ENCODE measurements at regions not wholly inside any gene's neighbourhood (a gene's known extent, or its start where the extent isn't known, plus 50 kb on each side); places are given as distances from the start of the nearest gene placed in this dataset.

- H3K4me3 ChIP-seq = no peak overlapping the region
- 62 to 69% methylated on average over 6 of the region's 6 CpGs for WGBS, 2 donors
- no peaks in the 10 kb centered on the region for H3K36me3 ChIP-seq (replicated peaks in 1 of 2; ENCODE audit: insufficient read depth in 1 of 2, low read depth in 2 of 2)
- TF ChIP-seq, protein P1, sequence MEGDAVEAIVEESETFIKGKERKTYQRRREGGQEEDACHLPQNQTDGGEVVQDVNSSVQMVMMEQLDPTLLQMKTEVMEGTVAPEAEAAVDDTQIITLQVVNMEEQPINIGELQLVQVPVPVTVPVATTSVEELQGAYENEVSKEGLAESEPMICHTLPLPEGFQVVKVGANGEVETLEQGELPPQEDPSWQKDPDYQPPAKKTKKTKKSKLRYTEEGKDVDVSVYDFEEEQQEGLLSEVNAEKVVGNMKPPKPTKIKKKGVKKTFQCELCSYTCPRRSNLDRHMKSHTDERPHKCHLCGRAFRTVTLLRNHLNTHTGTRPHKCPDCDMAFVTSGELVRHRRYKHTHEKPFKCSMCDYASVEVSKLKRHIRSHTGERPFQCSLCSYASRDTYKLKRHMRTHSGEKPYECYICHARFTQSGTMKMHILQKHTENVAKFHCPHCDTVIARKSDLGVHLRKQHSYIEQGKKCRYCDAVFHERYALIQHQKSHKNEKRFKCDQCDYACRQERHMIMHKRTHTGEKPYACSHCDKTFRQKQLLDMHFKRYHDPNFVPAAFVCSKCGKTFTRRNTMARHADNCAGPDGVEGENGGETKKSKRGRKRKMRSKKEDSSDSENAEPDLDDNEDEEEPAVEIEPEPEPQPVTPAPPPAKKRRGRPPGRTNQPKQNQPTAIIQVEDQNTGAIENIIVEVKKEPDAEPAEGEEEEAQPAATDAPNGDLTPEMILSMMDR (IDR thresholded peaks at IDR 0.05) = no peak
- no peak for TF ChIP-seq POLR2A (IDR thresholded peaks at IDR 0.05)
- DNase-seq (no peak), ATAC-seq (no peak)
- H3K27ac ChIP-seq = no peak overlapping the region
- H3K9me3 ChIP-seq = no peaks in the 10 kb centered on the region
- intact Hi-C loops (cut with DNase I) = no loop called here
- no peaks in the 10 kb centered on the region for H3K27me3 ChIP-seq
- H3K4me1 ChIP-seq = no peaks in the 10 kb centered on the region
Observed at GRCh38 chr6:105588123-105588710, 185.3 kb upstream of the PREP start.

GRCh38 chr6:105587349-105588122, 184.7 kb upstream of the PREP start:
- Histone ChIP-seq H3K9me3 (no peaks in the 10 kb centered on the region), H3K27me3 (no peaks in the 10 kb centered on the region), H3K4me3 (no peak overlapping the region), H3K36me3 (replicated peaks in 1 of 2; ENCODE audit: insufficient read depth in 1 of 2, low read depth in 2 of 2) (no peaks in the 10 kb centered on the region), H3K27ac (no peak overlapping the region), H3K4me1 (no peaks in the 10 kb centered on the region)
- TF ChIP-seq, protein P1 (IDR thresholded peaks at IDR 0.05) = no peak
- TF ChIP-seq POLR2A (IDR thresholded peaks at IDR 0.05) = no peak
- no peak for ATAC-seq
- intact Hi-C loops (cut with DNase I) = no loop called here
- WGBS, 2 donors = 83% methylated on average over 23 of the region's 23 CpGs
- no peak for DNase-seq

DNA sequence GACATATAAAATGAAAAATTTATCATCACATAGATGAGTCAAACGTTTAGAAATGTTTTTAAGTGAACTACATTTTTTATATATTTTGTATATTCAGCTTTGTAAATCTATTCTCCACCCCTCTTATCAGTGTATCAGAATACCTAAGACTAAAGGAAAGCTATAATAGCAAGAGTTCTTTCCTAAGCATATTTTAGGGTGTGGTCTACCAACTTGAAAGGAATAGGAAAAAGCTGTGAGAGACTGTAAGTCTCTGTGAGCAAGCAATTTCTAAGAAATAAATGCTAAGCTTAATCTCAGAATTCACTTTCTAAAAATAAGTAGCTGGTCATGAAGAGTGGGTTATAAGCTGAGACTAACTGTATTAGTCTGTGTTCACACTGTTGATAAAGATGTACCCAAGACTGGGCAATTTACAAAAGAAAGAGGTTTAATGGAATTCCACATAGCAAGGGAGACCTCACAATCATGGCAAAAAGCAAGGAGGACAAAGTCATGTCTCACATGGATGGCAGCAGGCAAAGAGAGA, 175.4 kb upstream of the PREP start:
- WGBS, 2 donors = 13 to 27% methylated on average over 1 of the region's 1 CpG
- intact Hi-C loops (cut with DNase I) = no loop called here
- DNase-seq = no peak
- no peaks in the 10 kb centered on the region for H3K9me3 ChIP-seq
- no peak overlapping the region for H3K4me3 ChIP-seq
- no peaks in the 10 kb centered on the region for H3K4me1 ChIP-seq
- TF ChIP-seq POLR2A (IDR thresholded peaks at IDR 0.05) = no peak
- TF ChIP-seq, protein P1 (IDR thresholded peaks at IDR 0.05) = no peak
- H3K27ac ChIP-seq = no peak overlapping the region
- H3K27me3 ChIP-seq = no peaks in the 10 kb centered on the region
- no peak for ATAC-seq
- no peaks in the 10 kb centered on the region for H3K36me3 ChIP-seq (replicated peaks in 1 of 2; ENCODE audit: insufficient read depth in 1 of 2, low read depth in 2 of 2)

- Histone ChIP-seq H3K9me3 (no peaks in the 10 kb centered on the region), H3K27ac (no peak overlapping the region), H3K4me3 (no peak overlapping the region), H3K36me3 (replicated peaks in 1 of 2; ENCODE audit: insufficient read depth in 1 of 2, low read depth in 2 of 2) (no peaks in the 10 kb centered on the region), H3K4me1 (no peaks in the 10 kb centered on the region), H3K27me3 (no peaks in the 10 kb centered on the region)
- no peak for ATAC-seq
- TF ChIP-seq, protein P1 (IDR thresholded peaks at IDR 0.05) = no peak
- TF ChIP-seq POLR2A (IDR thresholded peaks at IDR 0.05) = no peak
- 67 to 74% methylated on average over 2 of the region's 2 CpGs for WGBS, 2 donors
- no peak for DNase-seq
- intact Hi-C loops (cut with DNase I) = no loop called here
Observed at GRCh38 chr6:105573556-105573955, 170.7 kb upstream of the PREP start.

Measured in body of pancreas (tissue), 4 donors.